Astrocyte (in vitro differentiated cells and primary cell): ENCODE measurements at regions not wholly inside any gene's neighbourhood (a gene's known extent, or its start where the extent isn't known, plus 50 kb on each side); places are given as distances from the start of the nearest gene placed in this dataset.

Experiments
- CTCF ChIP-seq: IDR thresholded peaks from 2 replicates; pipeline ENCODE4 v1.5.1; 2011; ENCODE audit warnings: low read depth, mild to moderate bottlenecking, inconsistent platforms, low read length, moderate library complexity; ENCODE audit not compliant: insufficient read depth
- EZH2 ChIP-seq: IDR thresholded peaks from 2 replicates; pipeline ENCODE4 v1.6.1; 2012; ENCODE audit warnings: mild to moderate bottlenecking, low read length, inconsistent platforms; ENCODE audit not compliant: insufficient read depth

- TF ChIP-seq CTCF (no peak), EZH2 (no peak)
Measured at GRCh38 chr12:3359478-3359877, 131.5 kb upstream of the PRMT8 start.
